ENCODE measurements at regions not wholly inside any gene's neighbourhood (a gene's known extent, or its start where the extent isn't known, plus 50 kb on each side); places are given as distances from the start of the nearest gene placed in this dataset.

DNA sequence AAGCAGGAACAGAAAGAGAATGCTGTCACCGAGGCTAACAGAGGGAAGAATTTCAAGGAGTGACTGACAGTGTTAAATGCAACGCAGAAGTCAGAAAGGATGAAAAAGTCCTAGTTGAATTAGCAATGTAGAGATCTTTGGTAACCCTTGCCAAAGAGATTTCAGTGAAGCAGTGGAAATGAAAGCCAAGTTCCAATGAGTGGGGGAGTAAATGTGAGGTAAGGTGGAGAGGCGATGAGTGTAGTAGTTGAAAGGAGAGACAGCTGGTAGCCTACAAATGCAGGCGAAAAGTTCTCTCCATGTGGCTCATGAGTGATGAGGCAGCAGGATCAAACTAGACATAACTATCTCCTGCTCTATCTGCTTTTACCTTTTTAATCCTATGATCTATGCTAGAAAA is 74.6 kb upstream of the IPO9 start:
- TF ChIP-seq EZH2 (IDR thresholded peaks at IDR 0.05; ENCODE audit: insufficient read depth, poor library complexity, severe bottlenecking) = no peak
- TF ChIP-seq EZH2phosphoT487 (IDR thresholded peaks at IDR 0.05; ENCODE audit: insufficient read depth, low read depth) = no peak

Measured in GM23248 (cell line).